ENCODE measurements at regions not wholly inside any gene's neighbourhood (a gene's known extent, or its start where the extent isn't known, plus 50 kb on each side); places are given as distances from the start of the nearest gene placed in this dataset.

DNA sequence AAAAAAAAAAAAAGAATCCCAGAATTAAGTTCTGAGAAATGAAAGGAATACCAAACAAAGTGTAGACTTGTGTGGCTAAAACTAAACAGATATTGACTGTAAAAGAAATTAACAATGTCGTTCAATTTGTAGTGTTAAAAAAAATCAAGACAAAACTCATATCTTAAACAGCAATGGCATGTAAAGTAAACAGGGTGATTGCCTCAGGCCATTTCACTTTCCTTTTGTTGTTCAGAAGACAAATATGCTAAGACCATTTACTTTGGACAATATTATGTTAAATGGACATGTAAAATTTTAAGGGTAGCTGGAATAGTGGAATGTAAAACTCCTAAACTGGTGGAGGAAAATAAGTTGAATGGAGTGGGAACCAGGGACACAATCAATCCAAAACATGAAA lies 139.1 kb downstream of the RTP4 start:
- no peak for TF ChIP-seq ZNF274 (IDR thresholded peaks at IDR 0.05; ENCODE audit: low read depth, low read length)
- no peak for TF ChIP-seq YY1 (IDR thresholded peaks at IDR 0.05; ENCODE audit: insufficient read depth, insufficient read length)
- no peak for TF ChIP-seq SUZ12 (IDR thresholded peaks at IDR 0.05; ENCODE audit: extremely low read depth, insufficient read depth, insufficient read length)

Measured in NT2/D1 (cell line).